WTC11 (cell line): ENCODE measurements at regions not wholly inside any gene's neighbourhood (a gene's known extent, or its start where the extent isn't known, plus 50 kb on each side); places are given as distances from the start of the nearest gene placed in this dataset.

Source experiments
- ATAC-seq: fragments of 200-7000 bp; cut with Tn5 transposase; 2 replicates; pipeline ENCODE4 v1.10.0; 2021; ENCODE audit warnings: mild to moderate bottlenecking, moderate library complexity
- CTCF ChIA-PET: fragments of 300-600 bp; sonication (Branson Sonifier 250); formaldehyde crosslinking; loops from one replicate; lab custom pipeline; 2021; ENCODE audit warnings: antibody characterized with exemption; lab: Charles Lee
- POLR2A ChIA-PET: fragments of 350-600 bp; sonication (Branson Sonifier 250); formaldehyde crosslinking; loops from one replicate; lab custom pipeline; 2021; ENCODE audit warnings: antibody characterized with exemption; lab: Charles Lee
- DNase-seq: peaks from one replicate; pipeline ENCODE4 v3.0.0; 2021; ENCODE audit warnings: low spot score
- H3K27ac Mint-ChIP-seq: 2 replicates; pipeline ENCODE4 v1.8.0; 2021; ENCODE audit warnings: mixed read lengths
- H3K27me3 Mint-ChIP-seq: 2 replicates; pipeline ENCODE4 v1.8.0; 2021; ENCODE audit warnings: low read depth, mild to moderate bottlenecking, moderate library complexity, mixed read lengths
- H3K36me3 Mint-ChIP-seq: 2 replicates; pipeline ENCODE4 v1.8.0; 2021; ENCODE audit warnings: mixed read lengths
- H3K4me1 Mint-ChIP-seq: 2 replicates; pipeline ENCODE4 v1.8.0; 2022; ENCODE audit warnings: mixed read lengths
- H3K4me3 Mint-ChIP-seq: 2 replicates; pipeline ENCODE4 v1.8.0; 2021; ENCODE audit warnings: mild to moderate bottlenecking, moderate library complexity, mixed read lengths
- H3K9me3 Mint-ChIP-seq: 2 replicates; pipeline ENCODE4 v1.8.0; 2021; ENCODE audit warnings: mixed read lengths
- ARID4B ChIP-seq: sonication (generic); formaldehyde crosslinking; IDR thresholded peaks from 2 replicates; pipeline ENCODE4 v1.8.0; 2023; ENCODE audit warnings: missing genetic modification reagents, mild to moderate bottlenecking, borderline replicate concordance
- ATF2 ChIP-seq: sonication (generic); formaldehyde crosslinking; IDR thresholded peaks from 2 replicates; pipeline ENCODE4 v1.8.1; 2022; ENCODE audit warnings: low read depth, missing genetic modification reagents, borderline replicate concordance
- ATF6 ChIP-seq: sonication (generic); formaldehyde crosslinking; IDR thresholded peaks from 2 replicates; pipeline ENCODE4 v1.8.1; 2023; ENCODE audit warnings: mild to moderate bottlenecking, missing genetic modification reagents
- CDX4 ChIP-seq: fragments of 250-450 bp; sonication (Bioruptor Pico); IDR thresholded peaks from 2 replicates; pipeline ENCODE4 v1.9.0; 2021; ENCODE audit warnings: moderate library complexity, mild to moderate bottlenecking, inconsistent platforms, borderline replicate concordance
- E2F4 ChIP-seq: sonication (generic); formaldehyde crosslinking; IDR thresholded peaks from 2 replicates; pipeline ENCODE4 v1.8.1; 2022; ENCODE audit warnings: low read depth, mild to moderate bottlenecking, moderate library complexity, missing genetic modification reagents, borderline replicate concordance
- ERG ChIP-seq: fragments of 250-450 bp; sonication (Bioruptor Pico); IDR thresholded peaks from 2 replicates; pipeline ENCODE4 v1.8.0; 2021; ENCODE audit warnings: mild to moderate bottlenecking
- ETV6 ChIP-seq: sonication (generic); formaldehyde crosslinking; IDR thresholded peaks from 2 replicates; pipeline ENCODE4 v1.8.1; 2022; ENCODE audit warnings: mild to moderate bottlenecking, missing genetic modification reagents
- IRF1 ChIP-seq: sonication (generic); formaldehyde crosslinking; IDR thresholded peaks from 2 replicates; pipeline ENCODE4 v1.8.0; 2023; ENCODE audit warnings: missing genetic modification reagents
- NR2C2 ChIP-seq: sonication (generic); formaldehyde crosslinking; IDR thresholded peaks from 2 replicates; pipeline ENCODE4 v1.8.0; 2022; ENCODE audit warnings: mild to moderate bottlenecking, missing genetic modification reagents
- OVOL2 ChIP-seq: fragments of 250-450 bp; sonication (Bioruptor Pico); IDR thresholded peaks from 2 replicates; pipeline ENCODE4 v1.9.0; 2021; ENCODE audit warnings: mild to moderate bottlenecking, borderline replicate concordance
- SOX15 ChIP-seq: fragments of 250-450 bp; sonication (Bioruptor Pico); IDR thresholded peaks from 2 replicates; pipeline ENCODE4 v1.9.0; 2021; ENCODE audit warnings: mild to moderate bottlenecking
- SP1 ChIP-seq: sonication (generic); formaldehyde crosslinking; conservative IDR thresholded peaks from 2 replicates; pipeline ENCODE4 v1.8.1; 2022; ENCODE audit warnings: missing genetic modification reagents
- TP53 ChIP-seq: sonication (generic); formaldehyde crosslinking; IDR thresholded peaks from 2 replicates; pipeline ENCODE4 v1.8.1; 2023; ENCODE audit warnings: mild to moderate bottlenecking, missing genetic modification reagents
- USF1 ChIP-seq: sonication (generic); formaldehyde crosslinking; IDR thresholded peaks from 2 replicates; pipeline ENCODE4 v1.8.0; 2022; ENCODE audit warnings: mild to moderate bottlenecking, missing genetic modification reagents
- USF2 ChIP-seq: sonication (generic); formaldehyde crosslinking; IDR thresholded peaks from 2 replicates; pipeline ENCODE4 v1.8.1; 2023; ENCODE audit warnings: mild to moderate bottlenecking, missing genetic modification reagents, moderate library complexity
- ZBTB43 ChIP-seq: sonication (generic); formaldehyde crosslinking; IDR thresholded peaks from 2 replicates; pipeline ENCODE4 v1.8.1; 2023; ENCODE audit warnings: mild to moderate bottlenecking, missing genetic modification reagents
- ZNF416 ChIP-seq: fragments of 250-450 bp; sonication (Bioruptor Pico); IDR thresholded peaks from 2 replicates; pipeline ENCODE4 v1.9.0; 2021; ENCODE audit warnings: mild to moderate bottlenecking, inconsistent platforms
- ZNF671 ChIP-seq: fragments of 250-450 bp; sonication (Bioruptor Pico); IDR thresholded peaks from 2 replicates; pipeline ENCODE4 v1.8.0; 2021; ENCODE audit warnings: mild to moderate bottlenecking
- ZSCAN18 ChIP-seq: fragments of 250-450 bp; sonication (Bioruptor Pico); IDR thresholded peaks from 2 replicates; pipeline ENCODE4 v2.1.2; 2022; ENCODE audit warnings: mild to moderate bottlenecking, moderate library complexity

- no peak for DNase-seq
- ChIA-PET CTCF (no interaction called here), POLR2A (no interaction called here)
- no peaks in the 10 kb centered on the region for H3K9me3 Mint-ChIP-seq
- no peak overlapping the region for H3K4me3 Mint-ChIP-seq
- no peaks in the 10 kb centered on the region for H3K36me3 Mint-ChIP-seq
- peaks cover 26% of the 10 kb centered on the region for H3K4me1 Mint-ChIP-seq
- no peak for TF ChIP-seq IRF1 (CRISPR knock-in tag)
- TF ChIP-seq CDX4 (CRISPR knock-in tag): no peak
- no peak for TF ChIP-seq NR2C2 (CRISPR knock-in tag)
- TF ChIP-seq ZSCAN18 (CRISPR knock-in tag): no peak
- TF ChIP-seq ZNF671 (CRISPR knock-in tag): no peak
- TF ChIP-seq ERG (CRISPR knock-in tag): no peak
- no peak for TF ChIP-seq ZNF416 (CRISPR knock-in tag)
- TF ChIP-seq SOX15: no peak
- TF ChIP-seq ZBTB43 (CRISPR knock-in tag): no peak
- no peak for TF ChIP-seq USF2
- no peaks in the 10 kb centered on the region for H3K27me3 Mint-ChIP-seq
- no peak overlapping the region for H3K27ac Mint-ChIP-seq
- ATAC-seq: no peak
Observed at GRCh38 chr21:16179773-16180172, 450.0 kb downstream of the USP25 start.

GRCh38 chr21:16180614-16181013, 450.8 kb downstream of the USP25 start:
- Mint-ChIP-seq H3K4me1 (peaks cover 33% of the 10 kb centered on the region), H3K9me3 (no peaks in the 10 kb centered on the region), H3K36me3 (no peaks in the 10 kb centered on the region), H3K4me3 (no peak overlapping the region), H3K27ac (no peak overlapping the region; the same call in 1 of the 2 replicates), H3K27me3 (no peaks in the 10 kb centered on the region)
- CTCF ChIA-PET: no interaction called here
- POLR2A ChIA-PET: no interaction called here
- DNase-seq: no peak
- ATAC-seq: peak; percentile 57
- TF ChIP-seq ARID4B (CRISPR knock-in tag): no peak
- no peak for TF ChIP-seq SP1 (CRISPR knock-in tag)
- TF ChIP-seq TP53 (CRISPR knock-in tag): no peak
- TF ChIP-seq USF1: no peak
- TF ChIP-seq OVOL2: no peak
- no peak for TF ChIP-seq E2F4
- TF ChIP-seq ETV6 (CRISPR knock-in tag): no peak
- TF ChIP-seq ATF2: no peak
- TF ChIP-seq ATF6: no peak
